ENCODE measurements at regions not wholly inside any gene's neighbourhood (a gene's known extent, or its start where the extent isn't known, plus 50 kb on each side); places are given as distances from the start of the nearest gene placed in this dataset.

DNA sequence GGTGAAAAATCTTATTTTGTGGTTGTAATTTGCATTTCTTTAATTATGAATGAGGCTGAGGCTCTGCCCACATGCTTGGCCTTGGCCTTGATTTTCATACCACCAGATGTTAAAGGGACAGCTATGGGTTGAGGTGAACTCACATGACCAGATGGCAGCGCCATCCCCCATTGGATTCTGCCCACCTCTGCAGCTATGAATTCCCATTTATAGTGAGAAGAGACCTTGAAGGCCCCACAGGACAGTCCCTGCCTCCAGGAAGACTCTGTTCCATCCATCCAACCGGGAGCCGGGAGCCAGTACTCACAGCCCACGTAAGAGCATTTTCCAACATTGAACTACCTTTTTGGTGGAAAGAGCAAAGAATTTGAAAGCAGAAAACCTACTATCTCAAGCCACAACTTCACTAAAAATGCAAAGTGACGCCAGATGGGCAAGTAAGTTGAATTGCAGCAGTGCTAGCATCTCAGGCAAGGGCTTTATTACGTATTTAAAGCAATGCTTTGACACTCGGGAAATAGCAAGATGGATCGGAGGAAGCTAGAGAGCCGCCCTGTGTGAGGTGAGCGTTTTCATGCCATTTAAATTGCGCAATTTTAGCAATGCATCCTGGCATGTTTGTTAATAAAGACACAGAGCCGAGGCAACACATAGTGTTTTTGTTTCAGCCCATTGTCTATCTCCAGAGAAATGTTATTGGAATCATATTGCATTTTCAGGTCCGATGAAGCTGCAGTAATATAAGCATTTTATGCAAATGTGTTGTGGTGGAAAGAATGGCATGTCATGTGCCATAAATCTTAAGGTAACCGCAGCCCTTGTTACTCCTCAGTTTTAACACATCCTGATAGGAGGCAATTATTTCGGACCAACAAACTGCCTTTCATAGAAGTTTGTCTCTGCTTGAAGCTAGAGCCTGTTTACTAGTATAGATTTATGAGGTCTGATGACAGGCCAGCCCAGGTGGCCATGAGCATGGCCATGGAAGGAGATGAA, 273.4 kb upstream of the TNRC6C start:
- DNase-seq (ENCODE audit: low spot score), result peak; percentile 17

DNA sequence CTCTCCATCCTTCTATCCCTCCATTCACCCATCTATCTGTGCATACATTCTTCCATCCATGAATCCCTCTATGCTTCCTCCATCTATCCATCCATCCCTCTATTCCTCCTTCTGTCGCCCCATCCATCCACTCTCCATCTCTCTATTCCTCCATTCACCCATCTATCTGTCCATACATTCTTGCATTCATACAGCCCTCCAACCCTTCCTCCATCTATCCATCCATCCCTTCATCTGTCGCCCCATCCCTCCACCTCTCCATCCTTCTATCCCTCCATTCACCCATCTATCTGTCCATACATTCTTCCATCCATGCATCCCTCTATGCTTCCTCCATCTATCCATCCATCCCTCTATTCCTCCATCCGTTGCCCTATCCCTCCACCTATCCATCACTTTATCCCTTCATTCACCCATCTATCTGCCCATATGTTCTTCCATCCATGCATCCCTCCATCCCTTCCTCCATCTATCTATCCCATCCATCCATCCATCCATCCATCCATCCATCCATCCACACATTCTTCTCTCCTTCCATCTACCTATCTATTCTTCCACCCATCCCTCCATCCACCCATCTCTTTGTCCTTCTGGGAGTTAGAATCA, 272.5 kb upstream of the TNRC6C start:
- no peak for DNase-seq (ENCODE audit: low spot score)

DNA sequence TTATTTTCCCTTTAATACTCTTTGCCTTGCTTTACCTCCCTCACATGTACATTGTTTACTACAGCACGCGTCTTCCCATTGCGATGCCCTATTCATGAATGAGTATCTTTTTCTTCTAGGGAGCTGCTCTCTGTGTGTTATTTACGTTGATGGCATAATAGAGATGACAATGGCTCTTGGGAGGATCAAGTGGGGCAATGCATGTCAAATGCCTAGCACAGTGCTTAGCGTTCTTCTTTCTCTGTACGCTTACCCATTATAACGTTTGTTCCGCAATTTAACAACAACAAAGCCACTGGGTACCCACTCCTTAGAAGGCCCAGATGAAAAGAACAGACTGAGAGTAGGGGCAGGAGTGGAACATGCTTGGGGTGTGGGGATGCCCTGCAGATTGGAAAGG, 271.6 kb upstream of the TNRC6C start:
- DNase-seq (ENCODE audit: low spot score), result peak; percentile 1

DNA sequence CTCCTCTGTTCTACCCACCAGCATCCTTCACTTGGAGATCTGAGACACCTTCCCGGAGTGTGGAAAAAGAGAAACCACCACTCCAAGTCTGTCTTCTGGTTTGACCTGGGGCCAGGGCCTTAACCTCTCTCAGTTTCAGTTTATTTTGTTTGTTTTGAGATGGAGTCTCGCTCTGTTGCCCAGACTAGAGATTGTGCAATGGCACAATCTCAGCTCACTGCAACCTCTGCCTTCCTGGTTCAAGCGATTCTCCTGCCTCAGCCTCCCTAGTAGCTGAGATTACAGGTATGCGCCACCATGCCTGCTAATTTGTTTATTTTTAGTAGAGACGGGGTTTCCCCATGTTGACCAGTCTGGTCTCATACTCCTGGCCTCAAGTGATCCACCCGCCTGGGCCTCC, 271.1 kb upstream of the TNRC6C start:
- no peak for DNase-seq (ENCODE audit: low spot score)

DNA sequence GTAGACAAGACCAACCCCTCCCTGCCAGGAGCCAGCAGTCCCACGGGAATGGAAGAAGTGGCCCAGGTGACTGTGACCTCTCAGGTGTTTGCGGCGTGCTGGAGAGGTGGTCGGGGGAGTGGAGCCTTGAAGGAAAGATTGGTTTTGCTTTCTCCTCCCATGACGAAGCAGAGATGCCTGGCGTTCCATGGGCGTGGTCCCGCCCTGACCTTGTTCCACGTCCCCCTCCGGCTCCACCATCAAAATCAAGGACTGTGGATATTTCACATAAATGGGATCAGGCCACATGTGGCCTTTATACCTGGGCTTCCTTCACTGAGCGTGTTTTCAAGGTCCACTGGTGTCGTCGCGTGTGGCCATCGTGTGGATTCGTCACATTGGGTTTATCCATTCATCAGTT, 270.6 kb upstream of the TNRC6C start:
- DNase-seq (ENCODE audit: low spot score), result no peak

DNA sequence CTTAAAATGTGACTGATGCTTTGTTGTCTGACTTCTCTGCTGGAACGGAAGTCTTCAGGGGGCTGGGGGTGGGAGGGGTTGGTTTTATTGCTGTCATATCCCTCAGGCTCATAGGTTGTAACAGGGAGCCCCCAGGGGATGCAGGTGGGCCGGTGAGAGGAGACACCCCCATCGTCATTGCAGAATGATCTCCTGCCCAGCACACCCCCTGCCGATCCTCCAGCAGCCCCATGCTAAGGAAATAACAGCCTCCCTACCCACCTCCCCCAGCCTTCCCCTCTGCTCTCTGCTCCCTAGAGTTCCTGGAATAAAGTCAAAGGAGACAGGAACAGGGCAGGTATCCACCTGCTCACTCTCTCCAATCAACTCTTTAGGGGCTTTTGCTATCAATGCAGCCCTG, 270.1 kb upstream of the TNRC6C start:
- DNase-seq (ENCODE audit: low spot score), result no peak

DNA sequence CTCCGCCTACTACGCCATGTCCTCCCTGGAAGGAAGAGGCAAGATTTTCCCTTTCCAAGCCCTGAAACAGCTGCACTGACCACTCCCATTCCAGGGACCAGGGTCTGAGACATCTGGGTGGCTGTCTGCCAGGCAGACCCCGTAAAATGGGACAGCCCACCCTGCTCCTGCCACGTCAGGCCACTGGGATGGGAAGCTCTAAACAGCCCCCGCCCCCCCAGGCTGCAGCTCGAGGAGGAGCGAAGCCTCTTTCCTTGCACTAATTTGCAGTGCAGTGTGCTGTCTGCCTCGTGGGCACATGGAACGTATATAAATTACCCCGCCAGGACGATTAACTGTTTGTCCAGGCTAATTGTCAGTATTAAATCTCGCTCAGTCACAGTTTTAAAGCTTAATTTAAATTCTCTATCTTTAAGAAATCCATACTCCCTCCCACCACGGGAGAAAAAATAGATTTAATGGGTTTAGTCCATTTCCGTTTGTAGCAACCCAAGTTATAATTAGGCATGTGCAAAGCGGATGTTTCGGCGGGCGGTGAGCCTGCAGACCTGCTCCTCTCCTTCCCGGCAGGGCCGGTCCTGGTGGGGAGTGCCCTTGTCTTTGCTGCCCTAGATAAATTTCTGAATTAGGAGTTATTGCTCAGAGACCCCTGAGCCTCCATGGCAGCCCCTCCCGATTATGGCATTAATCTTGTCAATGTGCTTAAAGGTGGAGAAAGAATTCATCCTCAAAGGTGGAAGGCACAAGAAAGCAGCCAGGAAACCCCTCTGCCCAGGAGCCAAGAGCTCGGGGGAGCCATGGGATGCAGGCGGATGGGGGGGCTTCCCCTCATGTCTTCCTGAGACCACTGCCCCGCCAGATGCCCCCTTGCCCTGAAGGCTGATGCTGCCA, 268.0 kb upstream of the TNRC6C start:
- peak; percentile 81 for DNase-seq (ENCODE audit: low spot score)

DNA sequence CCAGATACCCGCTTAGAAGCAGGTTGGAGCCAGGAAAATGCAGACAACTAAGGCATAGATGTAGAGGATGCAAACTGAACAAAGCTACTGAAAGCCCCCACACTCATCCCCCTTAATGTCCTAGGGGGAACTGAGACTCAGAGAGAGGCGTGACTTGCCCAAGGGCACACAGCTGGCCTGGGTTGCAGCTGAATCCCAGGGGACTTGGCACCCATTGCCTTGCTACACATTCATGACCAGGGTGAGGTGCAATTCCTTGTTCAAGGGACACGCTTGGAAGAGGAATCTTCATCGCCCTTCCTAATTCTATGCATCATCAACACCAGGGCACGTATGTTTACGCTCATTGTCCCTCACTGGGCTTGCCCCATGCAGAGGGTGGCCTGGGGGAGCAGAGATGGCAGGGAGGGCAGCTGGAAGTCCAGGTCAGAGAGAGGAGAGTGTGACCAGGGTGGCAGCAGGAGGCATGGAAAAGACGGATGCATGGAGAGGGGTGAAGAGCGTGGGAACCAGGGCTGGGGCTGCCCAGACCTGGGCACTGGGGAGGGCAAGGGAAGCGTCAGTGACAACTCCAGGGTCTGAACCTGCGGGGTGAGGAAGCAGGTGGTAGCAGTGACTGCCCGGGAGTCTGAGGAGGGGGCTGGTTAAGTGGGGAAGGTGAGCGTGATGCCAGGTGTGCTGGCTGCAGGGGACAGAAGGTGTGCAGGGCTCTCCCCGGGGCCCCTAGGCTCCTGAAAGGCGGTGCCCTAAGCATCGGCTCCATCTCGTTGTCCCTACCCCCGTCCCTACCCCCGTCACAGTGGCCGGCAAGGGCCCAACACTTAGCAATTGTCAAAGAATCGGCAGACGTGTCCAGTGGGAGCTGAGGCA, 267.1 kb upstream of the TNRC6C start:
- DNase-seq (ENCODE audit: low spot score), result no peak

DNA sequence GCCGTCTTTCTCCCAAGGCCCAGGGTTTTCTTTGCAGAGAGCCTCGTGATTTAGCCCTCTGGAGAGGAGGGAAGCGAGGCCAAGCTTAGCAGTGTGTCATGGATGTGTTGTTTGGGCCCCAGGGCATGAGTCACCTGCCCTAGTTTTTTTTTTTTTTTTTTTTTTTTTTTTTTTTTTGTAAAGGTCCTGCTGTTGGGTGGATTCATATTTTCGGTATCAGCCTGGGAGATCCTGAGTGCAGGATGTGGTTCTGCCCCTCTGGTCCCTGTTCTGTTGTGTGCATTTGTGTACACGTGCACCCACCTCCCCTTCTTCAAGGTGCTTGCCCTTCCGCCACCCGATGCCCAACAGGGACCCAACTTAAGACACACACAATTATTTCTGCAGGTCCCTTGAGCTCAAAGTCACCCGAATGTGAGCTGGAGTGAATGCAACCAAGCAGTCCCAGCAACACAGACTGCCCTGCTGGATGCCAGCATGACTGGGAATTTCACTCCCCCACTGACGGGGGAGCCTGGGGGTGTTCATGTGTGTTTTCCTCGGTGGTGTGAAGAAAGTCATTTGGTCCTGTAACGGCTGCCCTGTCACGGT, 265.8 kb upstream of the TNRC6C start:
- DNase-seq (ENCODE audit: low spot score), result no peak

DNA sequence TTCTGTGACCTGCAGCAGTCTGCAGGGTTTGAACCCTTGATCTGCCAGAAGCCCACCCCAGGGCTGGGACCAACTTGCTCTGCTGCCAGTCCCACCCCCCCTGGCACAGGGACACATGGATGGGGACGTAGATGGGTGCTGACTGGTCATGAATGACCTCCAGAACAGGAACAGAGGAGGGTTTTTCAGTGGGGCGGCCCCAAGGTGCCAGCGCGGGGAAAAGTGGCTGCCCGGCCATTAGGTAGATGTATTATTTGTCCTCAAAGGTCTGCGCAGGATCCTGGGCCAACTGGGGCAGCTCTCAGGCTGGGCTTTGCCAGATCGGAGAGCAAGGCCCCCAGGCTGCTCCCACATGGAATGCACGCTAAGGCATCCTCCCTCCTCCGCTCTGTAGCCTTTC, 265.2 kb upstream of the TNRC6C start:
- DNase-seq (ENCODE audit: low spot score), result no peak

DNA sequence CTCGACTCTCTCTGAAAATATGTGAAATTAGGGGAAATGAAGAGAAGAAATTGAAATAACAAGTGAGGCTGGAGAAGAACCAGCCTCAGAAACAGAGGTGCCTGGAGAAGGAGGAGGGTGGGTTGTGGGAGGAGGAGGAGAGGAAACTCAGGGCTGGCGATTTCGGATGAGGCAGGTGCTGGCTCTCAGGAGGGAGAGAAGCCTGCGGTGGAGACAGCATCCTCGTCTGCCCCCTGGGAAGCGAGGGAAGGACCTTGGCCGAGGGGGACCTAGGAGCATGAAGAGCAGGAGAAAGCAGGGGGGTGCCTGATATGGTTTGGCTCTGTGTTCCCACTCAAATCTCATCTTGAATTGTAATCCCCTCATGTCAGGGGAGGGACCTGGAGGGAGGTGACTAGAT, 264.7 kb upstream of the TNRC6C start:
- DNase-seq (ENCODE audit: low spot score), result no peak

DNA sequence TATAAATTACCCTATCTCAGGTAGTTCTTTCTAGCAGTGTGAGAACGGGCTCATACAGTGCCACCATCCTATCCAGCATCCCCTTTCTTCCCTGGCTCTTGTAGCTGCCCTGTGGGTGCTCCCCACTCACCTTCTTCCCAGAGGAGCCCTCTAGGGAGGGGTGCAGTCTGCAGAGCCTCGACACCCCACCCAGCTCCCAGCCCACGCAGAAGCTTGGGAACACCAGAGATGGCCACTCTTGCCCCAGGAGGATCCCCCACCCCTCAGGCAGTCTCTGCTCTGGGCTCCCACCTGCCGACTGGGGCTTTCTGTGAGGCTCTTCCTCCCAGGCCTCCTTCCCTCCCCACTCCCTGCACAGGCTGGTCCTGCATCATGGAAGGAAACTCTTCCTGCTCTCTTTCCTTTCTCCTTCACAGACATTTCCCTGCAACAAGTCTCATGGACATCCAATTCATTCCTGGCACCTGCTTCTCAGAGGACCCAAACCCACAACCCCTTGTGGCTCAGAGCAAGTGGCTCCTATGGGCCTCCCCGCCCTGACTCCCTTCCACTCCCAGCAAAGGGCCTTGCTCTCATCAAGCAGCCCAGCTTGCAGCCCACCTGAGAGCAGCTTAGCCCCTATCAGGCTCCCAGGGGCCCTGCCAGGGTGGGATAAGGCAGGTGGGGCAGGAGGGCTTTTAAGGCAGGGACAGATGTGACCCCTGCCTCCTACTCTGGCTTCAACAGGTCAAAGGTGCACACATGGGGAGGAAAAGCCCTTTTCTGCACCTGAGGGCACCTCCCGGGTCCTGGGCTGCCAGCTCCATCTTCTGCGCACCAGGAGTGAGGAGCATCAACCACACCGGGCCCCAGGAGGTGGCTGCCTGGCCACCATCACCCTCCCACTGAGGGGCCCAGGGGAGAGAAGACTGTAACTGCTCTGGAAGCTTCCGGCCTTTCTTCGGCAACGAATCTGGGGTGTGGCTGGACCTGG, 263.8 kb upstream of the TNRC6C start:
- DNase-seq (ENCODE audit: low spot score), result no peak

DNA sequence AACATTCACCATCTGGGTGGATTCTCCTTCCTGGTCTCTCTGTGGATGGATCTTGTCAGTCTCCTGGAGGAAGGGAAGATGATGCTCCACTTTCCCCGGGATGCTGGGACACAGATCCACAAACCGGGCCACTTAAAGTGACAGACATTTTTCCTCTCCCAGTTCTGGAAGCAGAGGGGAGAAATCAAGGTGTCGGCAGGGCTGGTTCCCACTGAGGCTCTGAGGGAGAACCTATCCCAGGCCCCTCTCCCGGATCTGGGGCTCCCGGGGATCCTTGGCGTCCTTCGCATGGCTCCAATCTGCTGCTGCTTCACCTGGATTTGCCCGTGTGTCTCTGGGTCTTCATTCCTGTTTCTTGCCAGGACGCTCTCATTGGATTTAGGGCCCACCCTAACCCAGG, 263.1 kb upstream of the TNRC6C start:
- DNase-seq (ENCODE audit: low spot score), result no peak

DNA sequence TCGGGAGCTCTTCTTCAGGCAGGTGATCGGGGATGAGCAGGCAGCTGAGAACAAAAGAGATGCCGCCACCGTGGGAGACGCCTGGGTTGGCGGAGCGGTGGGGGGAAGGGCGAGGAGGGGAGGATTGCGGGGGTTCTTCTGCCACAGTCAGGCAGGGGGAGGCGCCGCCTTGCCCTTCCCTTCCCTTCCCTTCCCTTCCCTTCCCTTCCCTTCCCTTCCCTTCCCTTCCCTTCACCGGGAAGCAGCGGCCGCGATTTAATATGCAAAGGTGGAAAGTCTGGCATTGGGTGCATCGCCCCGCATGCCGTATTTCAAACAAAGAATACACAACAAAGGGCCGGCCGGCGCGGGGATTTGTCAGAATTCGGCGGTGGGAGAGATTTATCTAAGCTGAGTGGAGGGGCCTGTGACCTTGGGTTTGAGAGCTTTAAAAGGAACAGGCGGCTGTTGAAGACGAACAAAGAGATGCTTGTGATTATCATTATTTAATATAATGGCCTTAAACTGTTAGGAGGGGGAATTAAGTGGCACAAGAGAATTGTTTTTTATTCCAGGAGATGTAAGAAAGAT, 262.3 kb upstream of the TNRC6C start:
- DNase-seq (ENCODE audit: low spot score), result no peak

DNA sequence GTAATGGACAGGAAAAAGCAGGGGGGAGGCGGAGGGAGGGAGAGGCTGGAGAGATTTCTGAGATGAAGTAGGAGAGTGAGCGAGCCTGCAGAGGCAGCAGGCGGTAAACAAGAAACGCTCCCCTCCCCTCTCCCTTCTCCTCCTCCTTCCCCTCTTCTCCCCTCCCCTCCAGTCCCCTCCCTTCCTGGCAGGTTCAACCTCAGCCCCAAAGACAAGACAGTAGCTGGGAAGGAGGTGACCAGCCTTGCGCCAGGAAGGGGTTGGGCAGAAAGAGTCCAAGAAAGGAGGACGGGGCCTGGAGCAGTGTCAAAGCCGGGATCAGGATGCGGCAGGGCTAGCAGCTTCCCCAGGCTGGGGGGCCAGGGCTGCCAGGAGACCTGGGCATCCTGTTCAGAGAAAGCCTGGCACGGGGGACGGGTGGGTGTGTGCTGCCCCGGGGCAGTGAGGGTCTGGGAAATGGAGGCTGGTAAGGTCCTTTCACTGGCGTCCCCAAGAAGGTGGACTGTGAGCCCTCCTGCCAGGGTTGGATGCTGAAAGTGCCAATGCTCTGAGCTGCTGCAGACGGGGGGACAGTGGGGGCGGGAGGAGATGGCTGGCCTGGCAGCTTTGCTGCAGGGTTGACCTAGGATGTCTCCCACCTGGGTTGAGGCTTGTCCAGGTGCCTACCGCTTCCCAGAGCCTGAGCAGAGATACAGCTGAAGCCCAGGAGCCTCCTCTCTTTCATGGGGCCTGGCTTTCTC, 261.6 kb upstream of the TNRC6C start:
- DNase-seq (ENCODE audit: low spot score), result no peak

DNA sequence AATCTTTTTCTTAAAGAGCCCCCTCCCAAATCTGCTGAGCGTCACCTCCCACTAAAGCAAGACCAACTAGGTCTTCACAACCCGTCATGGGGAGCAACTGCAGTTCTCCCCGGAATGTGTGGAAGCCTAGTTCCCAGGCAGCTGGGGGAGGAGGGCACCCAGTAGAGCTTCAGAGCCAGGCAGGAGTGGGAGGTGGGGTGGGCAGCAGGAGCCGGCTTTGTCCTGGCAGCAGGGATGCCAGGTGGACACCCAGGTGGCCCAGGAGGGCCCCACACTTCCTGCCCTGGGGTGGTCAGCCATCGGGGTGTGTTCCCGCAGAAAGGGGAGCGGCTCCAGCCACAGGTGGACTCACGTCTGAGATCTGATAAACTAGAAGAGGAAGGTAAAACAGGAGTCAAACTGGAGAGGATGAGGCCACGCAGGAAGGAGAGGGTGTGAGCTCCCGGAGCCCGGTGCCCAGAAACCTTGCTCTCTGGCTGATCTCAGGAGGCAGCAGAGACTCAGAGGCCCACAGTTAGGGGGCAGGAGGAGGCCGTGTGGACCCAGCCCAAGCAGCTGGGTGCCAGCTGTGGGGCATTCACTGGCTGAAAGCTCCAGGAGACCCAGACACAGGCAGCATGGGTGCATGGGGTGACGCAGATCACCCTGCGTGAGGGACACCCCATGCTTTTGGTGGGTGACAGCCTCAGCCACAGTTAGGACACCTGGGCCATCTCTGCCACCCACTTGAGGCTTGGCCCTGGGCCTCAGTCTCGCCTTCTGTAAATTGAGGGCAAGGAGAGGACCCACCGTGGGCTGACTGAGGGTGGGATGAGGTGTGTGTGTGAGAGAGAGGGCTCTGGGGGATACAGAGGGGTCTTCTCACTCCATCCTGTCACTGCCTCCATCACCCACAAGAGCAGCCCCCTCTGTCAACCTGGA, 260.8 kb upstream of the TNRC6C start:
- no peak for DNase-seq (ENCODE audit: low spot score)

DNA sequence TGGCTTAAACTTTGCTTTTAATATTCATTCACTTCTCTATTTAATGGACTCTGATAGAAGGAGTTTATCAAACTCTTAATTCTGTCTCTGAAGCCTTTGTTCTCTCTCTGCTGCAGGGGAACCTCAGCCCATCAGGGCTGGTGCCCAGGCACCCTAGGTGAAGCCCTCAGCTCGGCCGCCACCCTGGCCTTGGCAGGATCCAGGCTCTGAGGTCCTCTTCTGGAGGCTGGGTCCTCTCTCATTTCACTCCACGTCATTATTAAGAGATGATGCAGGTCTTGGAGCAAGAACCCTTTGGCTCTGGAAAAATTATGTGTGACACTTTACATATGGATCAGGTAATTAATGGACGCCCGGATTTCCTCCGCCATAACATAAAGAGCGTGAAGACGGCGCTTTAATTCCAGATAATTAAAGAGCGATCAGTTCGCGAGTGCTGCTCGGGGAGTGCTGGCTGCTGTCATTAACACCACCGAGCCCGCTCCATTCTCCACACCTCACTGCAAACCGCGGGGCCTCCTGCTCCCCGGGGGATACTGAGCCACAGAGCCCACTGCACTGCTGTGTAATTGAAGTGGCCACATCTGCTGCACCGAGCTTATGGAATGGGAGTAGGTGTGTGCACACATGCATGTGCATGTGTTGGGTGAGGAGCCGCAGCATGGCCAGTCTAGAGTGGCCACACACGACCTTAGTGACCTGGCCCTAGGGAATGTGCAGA, 259.4 kb upstream of the TNRC6C start:
- DNase-seq (ENCODE audit: low spot score), result peak; percentile 40

All from left forelimb (tissue), 1 donor.